ENCODE measurements at regions not wholly inside any gene's neighbourhood (a gene's known extent, or its start where the extent isn't known, plus 50 kb on each side); places are given as distances from the start of the nearest gene placed in this dataset.

- no peak for TF ChIP-seq EZH2phosphoT487 (IDR thresholded peaks at IDR 0.05; ENCODE audit: insufficient read depth, low read depth)
- no peak for TF ChIP-seq EZH2 (IDR thresholded peaks at IDR 0.05; ENCODE audit: insufficient read depth, poor library complexity, severe bottlenecking)
Observed at GRCh38 chr14:98701377-98701776, 570.6 kb downstream of the BCL11B start.

Data from GM23248 (cell line).